IMR-90 (cell line): ENCODE measurements at regions not wholly inside any gene's neighbourhood (a gene's known extent, or its start where the extent isn't known, plus 50 kb on each side); places are given as distances from the start of the nearest gene placed in this dataset.
"Not testable (repeated sequence)": the region's sequence is repeated elsewhere in the genome, so short reads cannot be mapped to it uniquely, and the experiment has no call there.

ENCODE experiments used
- ATAC-seq: fragments of 200-7000 bp; cut with Tn5 transposase; 2 replicates; pipeline ENCODE4 v1.9.1; 2020; ENCODE audit warnings: low read depth, mild to moderate bottlenecking, moderate library complexity
- BruUV-seq: library from RNA; stranded (reverse); fragments of 400-500 nt; replicated peaks from 2 replicates; lab custom pipeline; 2021; lab: Mats Ljungman, UMichigan
- CTCF ChIA-PET: fragments of 300-600 bp; formaldehyde crosslinking; extraction: SDS; loops from one replicate; lab custom pipeline; 2021; ENCODE audit warnings: antibody characterized with exemption; lab: Yijun Ruan, JAX
- POLR2A ChIA-PET: fragments of 300-600 bp; sonication (Branson Sonifier 250); formaldehyde crosslinking; loops from one replicate; lab custom pipeline; 2022; ENCODE audit warnings: antibody characterized with exemption; ENCODE audit not compliant: unreplicated experiment; lab: Charles Lee
- DNase-seq: peaks from one replicate; pipeline ENCODE4 v3.0.0; 2013
- H2AFZ ChIP-seq: replicated peaks from 2 replicates; pipeline ENCODE3; 2013; ENCODE audit warnings: low read length, mild to moderate bottlenecking; ENCODE audit not compliant: poor library complexity
- H2AK5ac ChIP-seq: 2 replicates; pipeline ENCODE4 v1.6.1; 2013; ENCODE audit warnings: low read depth, low read length, inconsistent platforms
- H2AK9ac ChIP-seq: replicated peaks from 2 replicates; pipeline ENCODE3; 2013; ENCODE audit warnings: mild to moderate bottlenecking, low read depth, low read length, moderate library complexity; ENCODE audit not compliant: poor library complexity
- H2BK120ac ChIP-seq: 2 replicates; pipeline ENCODE4 v1.6.1; 2013; ENCODE audit warnings: low read depth, low read length, inconsistent platforms
- H2BK15ac ChIP-seq: 3 replicates; pipeline ENCODE4 v1.6.1; 2013; ENCODE audit warnings: low read depth, low read length, inconsistent platforms
- H2BK20ac ChIP-seq: 2 replicates; pipeline ENCODE4 v1.6.1; 2013; ENCODE audit warnings: low read depth, mild to moderate bottlenecking, inconsistent platforms, low read length, moderate library complexity
- H2BK5ac ChIP-seq: 2 replicates; pipeline ENCODE4 v1.6.1; 2013; ENCODE audit warnings: mild to moderate bottlenecking, low read depth, low read length, inconsistent platforms; ENCODE audit not compliant: poor library complexity, severe bottlenecking
- H3K14ac ChIP-seq: replicated peaks from 2 replicates; pipeline ENCODE4 v1.6.1; 2013; ENCODE audit warnings: low read depth, low read length, inconsistent platforms
- H3K18ac ChIP-seq: 2 replicates; pipeline ENCODE4 v1.6.1; 2013; ENCODE audit warnings: low read depth, low read length, control low read depth
- H3K23ac ChIP-seq: 2 replicates; pipeline ENCODE4 v1.6.1; 2013; ENCODE audit warnings: low read depth, low read length, inconsistent platforms
- H3K27ac ChIP-seq: 2 replicates; pipeline ENCODE4 v1.5.1; 2013; ENCODE audit warnings: mild to moderate bottlenecking, control low read depth, low read length; ENCODE audit not compliant: insufficient read depth
- H3K27me3 ChIP-seq: 2 replicates; pipeline ENCODE4 v1.6.1; 2013; ENCODE audit warnings: low read length; ENCODE audit not compliant: control insufficient read depth, insufficient read depth
- H3K36me3 ChIP-seq: 2 replicates; pipeline ENCODE4 v1.6.1; 2013; ENCODE audit warnings: low read length, mixed read lengths; ENCODE audit not compliant: control insufficient read depth, insufficient read depth
- H3K4ac ChIP-seq: 2 replicates; pipeline ENCODE4 v1.6.1; 2013; ENCODE audit warnings: low read depth, low read length, inconsistent platforms
- H3K4me1 ChIP-seq: 2 replicates; pipeline ENCODE4 v1.6.1; 2013; ENCODE audit warnings: low read length, mixed read lengths; ENCODE audit not compliant: control insufficient read depth, insufficient read depth
- H3K4me2 ChIP-seq: 2 replicates; pipeline ENCODE4 v1.6.1; 2013; ENCODE audit warnings: low read depth, mild to moderate bottlenecking, control low read depth, low read length, moderate library complexity
- H3K4me3 ChIP-seq: 2 replicates; pipeline ENCODE4 v1.5.1; 2013; ENCODE audit warnings: low read depth, mild to moderate bottlenecking, control low read depth, low read length, moderate library complexity; ENCODE audit not compliant: insufficient read depth
- H3K56ac ChIP-seq: 2 replicates; pipeline ENCODE4 v1.6.1; 2013; ENCODE audit warnings: low read length, inconsistent platforms; ENCODE audit not compliant: insufficient read depth; ENCODE audit errors: extremely low read depth
- H3K79me1 ChIP-seq, 2 experiments: 2 replicates each; pipeline ENCODE4 v1.6.1; 2013; ENCODE audit warnings: low read length in 2 of 2, inconsistent platforms in 1 of 2, low read depth in 1 of 2
- H3K9ac ChIP-seq: 2 replicates; pipeline ENCODE4 v1.6.1; 2013; ENCODE audit warnings: low read depth, low read length, control low read depth
- H3K9me1 ChIP-seq: 2 replicates; pipeline ENCODE4 v1.6.1; 2013; ENCODE audit warnings: low read length, inconsistent platforms; ENCODE audit not compliant: insufficient read depth
- H3K9me3 ChIP-seq: 2 replicates; pipeline ENCODE4 v1.6.1; 2013; ENCODE audit warnings: low read length; ENCODE audit not compliant: control insufficient read depth, insufficient read depth
- H4K20me1 ChIP-seq: 2 replicates; pipeline ENCODE4 v1.6.1; 2013; ENCODE audit warnings: low read length, inconsistent platforms; ENCODE audit not compliant: insufficient read depth
- H4K5ac ChIP-seq: 2 replicates; pipeline ENCODE4 v1.6.1; 2013; ENCODE audit warnings: mild to moderate bottlenecking, low read depth, low read length, control low read depth
- H4K8ac ChIP-seq, 2 experiments: 2 replicates each; pipeline ENCODE4 v1.6.1; 2013; ENCODE audit warnings: low read depth in 2 of 2, low read length in 2 of 2, control low read depth in 1 of 2, inconsistent platforms in 1 of 2
- H4K91ac ChIP-seq: 2 replicates; pipeline ENCODE4 v1.6.1; 2013; ENCODE audit warnings: low read depth, low read length, inconsistent platforms; ENCODE audit not compliant: insufficient read depth
- FOS ChIP-seq: fragments of 150-350 bp; IDR thresholded peaks from 2 replicates; pipeline ENCODE4 v1.6.1; 2016; ENCODE audit warnings: low read depth, low read length
- MXI1 ChIP-seq: IDR thresholded peaks from 2 replicates; pipeline ENCODE4 v1.6.1; 2012; ENCODE audit warnings: low read depth, mild to moderate bottlenecking, low read length, moderate library complexity, borderline replicate concordance
- NFE2L2 ChIP-seq: fragments of 150-350 bp; IDR thresholded peaks from 2 replicates; pipeline ENCODE4 v1.6.1; 2016; ENCODE audit warnings: low read depth, mild to moderate bottlenecking, low read length
- POLR2A ChIP-seq: IDR thresholded peaks from 2 replicates; pipeline ENCODE4 v1.6.1; 2012; ENCODE audit warnings: mild to moderate bottlenecking, low read depth, low read length
- RAD21 ChIP-seq: IDR thresholded peaks from 2 replicates; pipeline ENCODE4 v1.6.1; 2012; ENCODE audit warnings: low read length, improper control_type of control experiment
- RCOR1 ChIP-seq: IDR thresholded peaks from 2 replicates; pipeline ENCODE4 v1.6.1; 2012; ENCODE audit warnings: mild to moderate bottlenecking, low read length, improper control_type of control experiment; ENCODE audit not compliant: insufficient replicate concordance
- USF2 ChIP-seq: fragments of 150-350 bp; IDR thresholded peaks from 2 replicates; pipeline ENCODE4 v1.6.1; 2017; ENCODE audit warnings: mild to moderate bottlenecking, antibody characterized with exemption, low read length, low read depth
- WGBS, 2 experiments: methylation state at CpG; one replicate each; pipeline versions ENCODE4 v1.1.5 to v1.1.7; 2013; ENCODE audit warnings: missing lambda C conversion rate in 2 of 2; ENCODE audit not compliant: insufficient read length in 1 of 2; ENCODE audit errors: extremely low coverage in 2 of 2; 5-methylcytosine and 5-hydroxymethylcytosine counted together
- dilution Hi-C: fragments of 300-500 bp; cut with HindIII; formaldehyde crosslinking; loops from one replicate; pipeline ENCODE4 v1.14.3; 2018; ENCODE audit warnings: low sequenced_read_pairs; ENCODE audit not compliant: unreplicated experiment
- in situ Hi-C: fragments of 300-500 bp; cut with MboI; formaldehyde crosslinking; loops from 3 replicates; pipeline ENCODE4 v1.14.3; 2019; ENCODE audit warnings: low sequenced_read_pairs, inconsistent platforms, mixed read lengths
- intact Hi-C: fragments of 100-400 bp; cut with micrococcal nuclease; formaldehyde crosslinking; loops from 2 replicates; pipeline ENCODE4 v1.10.0; 2022
- TF ChIP-seq, protein P1 (sequence below): conservative IDR thresholded peaks from 2 replicates; pipeline ENCODE4 v1.5.1; 2012; ENCODE audit warnings: mild to moderate bottlenecking, low read depth, low read length, improper control_type of control experiment

- Histone ChIP-seq H3K9me3 (peaks cover 2% of the 10 kb centered on the region), H2BK120ac (no peak overlapping the region), H2BK15ac (no peak overlapping the region), H2BK5ac (no peak overlapping the region), H3K27ac (no peak overlapping the region), H4K20me1 (no peaks in the 10 kb centered on the region), H2AK9ac (no peak overlapping the region), H2AK5ac (no peak overlapping the region), H3K4ac (no peak overlapping the region), H3K27me3 (peaks cover 3% of the 10 kb centered on the region), H3K4me3 (no peak overlapping the region), H3K4me2 (no peak overlapping the region), H3K4me1 (no peaks in the 10 kb centered on the region), H3K9me1 (no peaks in the 10 kb centered on the region), H3K14ac (no peak overlapping the region), H3K56ac (no peak overlapping the region), H2BK20ac (no peak overlapping the region), H4K8ac (no peak overlapping the region), H2AFZ (no peak overlapping the region), H3K9ac (no peak overlapping the region), H3K36me3 (no peaks in the 10 kb centered on the region), H3K18ac (no peak overlapping the region), H3K23ac (no peak overlapping the region), H4K91ac (no peak overlapping the region), H4K5ac (no peak overlapping the region), H3K79me1 (no peaks in the 10 kb centered on the region)
- intact Hi-C loops (no loop called here), dilution Hi-C loops (no loop called here), in situ Hi-C loops (no loop called here)
- CTCF ChIA-PET = no interaction called here
- DNase-seq (no peak), ATAC-seq (no peak)
- no peak for TF ChIP-seq NFE2L2
- no peak for TF ChIP-seq RCOR1
- TF ChIP-seq FOS = no peak
- no peak for TF ChIP-seq USF2
- no peak for TF ChIP-seq RAD21
- no peak for TF ChIP-seq MXI1
- no peak for TF ChIP-seq POLR2A
- TF ChIP-seq, protein P1, sequence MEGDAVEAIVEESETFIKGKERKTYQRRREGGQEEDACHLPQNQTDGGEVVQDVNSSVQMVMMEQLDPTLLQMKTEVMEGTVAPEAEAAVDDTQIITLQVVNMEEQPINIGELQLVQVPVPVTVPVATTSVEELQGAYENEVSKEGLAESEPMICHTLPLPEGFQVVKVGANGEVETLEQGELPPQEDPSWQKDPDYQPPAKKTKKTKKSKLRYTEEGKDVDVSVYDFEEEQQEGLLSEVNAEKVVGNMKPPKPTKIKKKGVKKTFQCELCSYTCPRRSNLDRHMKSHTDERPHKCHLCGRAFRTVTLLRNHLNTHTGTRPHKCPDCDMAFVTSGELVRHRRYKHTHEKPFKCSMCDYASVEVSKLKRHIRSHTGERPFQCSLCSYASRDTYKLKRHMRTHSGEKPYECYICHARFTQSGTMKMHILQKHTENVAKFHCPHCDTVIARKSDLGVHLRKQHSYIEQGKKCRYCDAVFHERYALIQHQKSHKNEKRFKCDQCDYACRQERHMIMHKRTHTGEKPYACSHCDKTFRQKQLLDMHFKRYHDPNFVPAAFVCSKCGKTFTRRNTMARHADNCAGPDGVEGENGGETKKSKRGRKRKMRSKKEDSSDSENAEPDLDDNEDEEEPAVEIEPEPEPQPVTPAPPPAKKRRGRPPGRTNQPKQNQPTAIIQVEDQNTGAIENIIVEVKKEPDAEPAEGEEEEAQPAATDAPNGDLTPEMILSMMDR = no peak
- WGBS, 2 experiments = no CpG with 5 or more reads among the region's 3 CpGs
- no TSS peak for BruUV-seq
- POLR2A ChIA-PET = no interaction called here
Observed at GRCh38 chr4:145260091-145260490, 79.7 kb upstream of the OTUD4 start.

- H3K79me1 ChIP-seq, H2BK5ac ChIP-seq, H3K14ac ChIP-seq, H3K4me3 ChIP-seq, H3K4me1 ChIP-seq, H4K91ac ChIP-seq, H2BK120ac ChIP-seq, H3K27me3 ChIP-seq, H3K36me3 ChIP-seq, H2BK20ac ChIP-seq, H3K18ac ChIP-seq, BruUV-seq, H4K20me1 ChIP-seq, intact Hi-C loops, in situ Hi-C loops, CTCF ChIA-PET, POLR2A ChIA-PET, H3K56ac ChIP-seq, H2BK15ac ChIP-seq, H2AK9ac ChIP-seq, H3K9ac ChIP-seq, H3K27ac ChIP-seq, H3K23ac ChIP-seq, DNase-seq, H3K4ac ChIP-seq, dilution Hi-C loops, H3K9me1 ChIP-seq, H3K4me2 ChIP-seq, H4K8ac ChIP-seq, ATAC-seq, H2AFZ ChIP-seq, H4K5ac ChIP-seq, H3K9me3 ChIP-seq, H2AK5ac ChIP-seq: not testable (repeated sequence)
- WGBS, 2 experiments = 59% methylated on average over 4 of the region's 4 CpGs; no CpG with 5 or more reads in 1 of the 2 experiments
Observed at GRCh38 chr4:145255311-145255710, 74.9 kb upstream of the OTUD4 start.
